Suprapubic skin (tissue), 4 donors: ENCODE measurements at regions not wholly inside any gene's neighbourhood (a gene's known extent, or its start where the extent isn't known, plus 50 kb on each side); places are given as distances from the start of the nearest gene placed in this dataset.

Experiments used
- CTCF ChIP-seq, 2 donors: fragments of 200-600 bp in 1 of 2; fragments of 450-650 bp in 1 of 2; sonication (generic) in 1 of 2; IDR thresholded peaks; one replicate each; pipeline ENCODE4 v1.5.1; 2016 to 2019; ENCODE audit warnings: antibody characterized with exemption in 2 of 2, mild to moderate bottlenecking in 1 of 2, moderate library complexity in 1 of 2
- EP300 ChIP-seq: sonication (generic); formaldehyde crosslinking; IDR thresholded peaks from one replicate; pipeline ENCODE4 v1.6.1; 2017; ENCODE audit warnings: antibody characterized with exemption
- POLR2A ChIP-seq, 2 donors: fragments of 450-650 bp; IDR thresholded peaks; one replicate each; pipeline ENCODE4 v1.6.1; 2017; ENCODE audit warnings: antibody characterized with exemption in 2 of 2, mild to moderate bottlenecking in 2 of 2, moderate library complexity in 2 of 2
- POLR2AphosphoS5 ChIP-seq, 3 donors: sonication (generic); formaldehyde crosslinking; IDR thresholded peaks; one replicate each; pipeline ENCODE4 v1.6.1; 2017; ENCODE audit warnings: antibody characterized with exemption in 3 of 3

- TF ChIP-seq CTCF (IDR thresholded peaks at IDR 0.05), result no peak
- no peak for TF ChIP-seq POLR2A (IDR thresholded peaks at IDR 0.05)
- TF ChIP-seq POLR2AphosphoS5 (IDR thresholded peaks at IDR 0.05), result no peak
- no peak for TF ChIP-seq EP300
These were observed 170.9 kb downstream of the INHBB start for GRCh38 chr2:120516679-120517314.
